ENCODE measurements at regions not wholly inside any gene's neighbourhood (a gene's known extent, or its start where the extent isn't known, plus 50 kb on each side); places are given as distances from the start of the nearest gene placed in this dataset.

DNA sequence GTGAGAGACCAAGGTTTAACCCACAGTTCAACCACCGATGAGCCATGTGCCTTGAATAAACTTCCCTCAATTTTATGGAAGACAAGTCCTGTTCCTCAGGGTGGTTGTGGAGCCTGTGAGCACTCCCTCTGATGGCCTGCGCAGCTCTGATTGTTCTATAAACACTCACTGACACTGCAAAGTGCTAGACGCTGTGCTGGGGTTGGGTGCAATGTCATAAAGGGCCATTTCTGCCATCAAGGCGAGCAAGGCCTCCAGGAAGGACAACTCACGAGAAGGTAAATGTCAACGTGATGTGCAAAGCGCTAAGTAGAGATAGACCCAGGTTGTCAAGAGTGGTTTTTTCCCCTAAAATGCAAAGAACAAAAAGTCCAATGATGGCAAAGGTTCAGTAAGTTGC lies 75.7 kb upstream of the SYT6 start:
- DNase-seq (ENCODE audit: low read depth in 3 of 3): no peak

DNA sequence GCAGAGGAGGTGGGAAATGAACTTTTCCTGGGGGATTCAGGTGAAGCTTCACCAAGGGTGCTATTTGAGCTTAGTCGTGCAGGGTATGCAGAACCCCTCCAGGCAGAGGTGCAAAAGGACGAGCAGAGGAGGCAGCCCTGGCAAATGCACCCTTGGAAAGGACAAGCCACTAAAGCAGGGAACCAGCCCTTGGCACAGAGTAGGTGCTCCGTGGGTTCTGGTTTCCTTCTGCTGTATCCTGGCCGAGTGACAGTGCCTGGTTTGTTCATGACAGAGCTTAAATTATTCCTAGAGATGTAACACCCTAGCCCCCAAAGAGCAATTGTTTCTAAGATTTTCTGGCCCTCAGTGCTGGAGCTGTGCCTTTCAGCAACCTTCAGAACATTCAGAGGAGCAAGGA lies 73.4 kb upstream of the SYT6 start:
- no peak for DNase-seq (ENCODE audit: low read depth in 3 of 3)

DNA sequence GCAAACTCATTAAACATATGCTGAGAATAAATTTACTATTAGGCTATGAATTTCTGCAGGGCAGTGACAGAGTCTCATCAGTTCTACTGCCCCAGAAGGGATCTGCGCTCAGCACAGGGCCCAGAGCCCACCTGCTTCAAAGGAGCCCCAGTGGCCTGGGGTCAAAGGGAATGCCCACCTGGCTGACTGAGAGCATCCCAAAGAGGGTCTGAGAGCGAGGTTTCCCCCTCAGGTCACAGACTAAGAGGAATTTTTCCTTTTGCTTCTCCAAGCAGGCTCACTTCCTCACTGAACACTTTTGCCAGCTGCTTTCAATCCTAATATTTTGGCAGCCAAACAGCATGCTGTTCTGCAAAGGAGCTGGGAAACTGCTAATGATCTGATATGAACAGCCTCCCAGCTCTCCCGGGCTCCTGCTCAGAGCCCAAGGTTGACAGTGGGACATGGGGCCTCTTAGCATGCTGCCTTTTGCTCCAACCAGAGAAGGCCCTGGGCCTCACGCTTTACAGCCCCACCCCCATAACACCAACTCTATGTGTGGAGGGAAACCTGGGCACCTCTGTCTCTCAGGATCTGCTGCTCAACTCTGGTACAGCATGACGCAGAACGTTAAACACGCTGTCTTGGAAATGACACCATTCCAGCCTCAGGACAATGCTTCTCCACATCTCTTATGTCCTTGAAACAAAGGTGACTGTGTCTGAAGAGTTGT lies 70.7 kb upstream of the SYT6 start:
- DNase-seq (ENCODE audit: low read depth in 3 of 3): no peak

DNA sequence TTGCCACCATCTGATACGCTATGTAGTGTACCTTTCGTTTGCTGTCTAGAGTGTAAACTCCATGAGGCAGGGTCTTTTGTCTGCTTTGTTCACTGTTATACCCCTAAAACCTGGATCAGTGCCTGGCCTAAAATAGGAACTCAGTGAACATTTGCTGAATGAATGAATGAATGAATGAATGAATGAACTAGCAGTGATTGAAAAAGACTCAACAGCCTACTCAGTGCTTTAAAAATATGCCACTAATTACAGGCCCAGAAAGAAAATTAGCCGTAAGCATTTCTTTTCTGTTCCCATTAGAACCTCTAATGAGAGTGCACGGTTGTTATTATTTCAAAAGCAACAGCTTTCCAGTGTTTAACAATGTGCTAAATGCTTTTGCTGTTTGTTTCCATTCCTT lies 69.3 kb upstream of the SYT6 start:
- no peak for DNase-seq (ENCODE audit: low read depth in 3 of 3)

DNA sequence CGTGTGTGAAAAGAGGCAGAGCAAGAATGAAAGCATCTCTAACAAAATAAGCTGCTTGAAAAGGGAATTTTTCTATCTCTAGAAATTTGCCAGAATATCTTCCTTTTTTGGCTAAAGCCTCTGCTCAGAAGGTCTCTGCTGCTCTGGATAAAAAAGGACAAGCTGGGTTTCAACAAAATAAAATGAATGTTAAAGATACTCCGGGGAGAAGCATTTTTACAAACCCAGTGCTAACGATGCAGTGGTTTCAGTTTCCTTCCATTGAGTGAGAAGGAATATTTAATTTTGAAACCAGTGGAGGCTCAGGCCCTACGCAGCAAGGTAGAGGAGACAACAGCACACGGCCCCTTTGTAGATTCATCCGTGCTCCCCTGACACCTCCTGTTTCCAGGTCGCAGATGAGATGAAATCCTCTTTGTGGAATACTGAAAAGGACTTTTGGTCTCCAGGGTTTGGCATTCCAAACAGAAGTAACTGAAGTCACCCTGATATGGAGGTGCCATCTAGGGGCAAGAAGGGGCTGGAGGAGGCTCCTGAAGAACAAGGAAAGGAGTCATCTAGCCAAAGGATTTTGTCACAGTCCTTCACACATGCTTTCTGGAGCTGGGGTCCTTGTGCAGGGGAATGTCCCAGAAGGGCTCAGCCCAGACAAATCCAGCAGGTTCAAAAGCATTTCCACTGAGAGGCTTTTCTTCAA lies 65.7 kb upstream of the SYT6 start:
- DNase-seq (ENCODE audit: low read depth in 3 of 3): no peak

DNA sequence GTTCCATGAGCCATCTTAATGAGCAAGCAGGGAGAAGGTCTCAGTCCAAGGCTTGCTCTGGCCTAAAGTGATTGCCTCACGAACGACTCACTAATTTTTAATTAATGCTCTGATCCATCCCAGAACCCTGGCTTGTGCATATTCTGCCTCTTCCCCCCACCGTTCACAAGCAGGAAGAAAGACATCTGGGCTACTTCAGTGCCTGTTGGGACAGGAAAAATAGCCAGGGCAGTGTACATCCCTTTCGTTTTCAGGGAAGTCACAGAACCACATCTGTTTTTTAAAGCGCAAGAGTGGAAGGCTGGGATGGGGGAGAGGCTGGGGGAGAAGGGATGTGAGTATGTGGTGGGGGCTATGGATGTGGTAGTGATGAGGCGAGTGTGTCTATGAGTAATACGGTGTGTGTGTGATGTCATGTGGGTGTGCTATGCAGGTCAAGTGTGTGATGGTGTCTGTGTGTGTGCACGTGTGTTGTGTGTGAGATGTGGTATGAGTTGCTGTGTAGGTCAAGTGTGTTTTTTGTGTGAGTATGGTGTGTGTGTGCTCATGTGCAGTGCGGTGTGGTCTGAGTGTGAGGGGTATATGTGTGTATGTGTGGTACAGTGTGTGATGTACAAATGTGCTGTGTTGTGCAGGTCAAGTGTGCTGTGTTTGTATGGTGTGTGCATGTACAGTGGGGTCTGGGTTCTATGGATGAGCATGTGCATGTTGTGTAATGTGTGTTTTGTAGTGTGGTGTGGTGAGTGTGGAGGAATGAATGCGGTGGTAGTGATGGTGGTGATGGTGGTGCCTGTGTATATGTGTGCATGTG lies 64.9 kb upstream of the SYT6 start:
- DNase-seq (ENCODE audit: low read depth in 3 of 3): no peak

DNA sequence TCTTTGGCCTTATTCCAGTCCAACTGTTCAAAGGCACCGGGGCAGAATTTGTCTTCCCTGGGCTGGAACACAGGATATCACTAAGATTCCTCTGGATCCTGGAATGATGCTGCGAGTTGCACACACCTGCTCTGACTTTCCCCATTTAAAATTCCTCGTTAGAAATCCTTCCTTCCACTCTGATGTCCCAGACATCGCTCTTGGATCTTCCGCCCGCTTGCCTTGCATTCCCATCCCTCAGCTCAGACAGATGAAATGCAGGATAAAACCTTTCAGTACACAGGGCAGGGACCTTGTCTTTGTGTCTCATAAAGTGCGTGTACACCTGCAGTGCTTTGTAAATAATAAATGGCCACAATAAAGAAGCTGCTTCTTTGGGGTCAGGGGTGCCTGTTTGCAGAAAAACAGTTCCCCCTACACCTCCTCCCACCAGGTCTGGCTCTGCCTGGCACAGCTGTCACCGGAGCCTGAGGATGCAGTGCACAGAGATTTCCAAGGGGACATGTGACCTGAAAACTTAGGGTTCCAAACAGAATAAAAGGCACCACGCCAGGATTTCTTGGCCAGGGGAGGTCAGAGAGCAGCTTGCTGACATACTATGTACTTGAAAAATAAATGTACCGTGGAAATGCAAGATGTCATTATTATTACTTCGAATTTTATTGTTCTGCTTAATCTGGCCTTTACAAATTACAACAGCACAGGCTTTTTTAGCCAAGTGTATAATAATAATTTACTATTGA lies 62.9 kb upstream of the SYT6 start:
- DNase-seq (ENCODE audit: low read depth in 3 of 3): no peak

DNA sequence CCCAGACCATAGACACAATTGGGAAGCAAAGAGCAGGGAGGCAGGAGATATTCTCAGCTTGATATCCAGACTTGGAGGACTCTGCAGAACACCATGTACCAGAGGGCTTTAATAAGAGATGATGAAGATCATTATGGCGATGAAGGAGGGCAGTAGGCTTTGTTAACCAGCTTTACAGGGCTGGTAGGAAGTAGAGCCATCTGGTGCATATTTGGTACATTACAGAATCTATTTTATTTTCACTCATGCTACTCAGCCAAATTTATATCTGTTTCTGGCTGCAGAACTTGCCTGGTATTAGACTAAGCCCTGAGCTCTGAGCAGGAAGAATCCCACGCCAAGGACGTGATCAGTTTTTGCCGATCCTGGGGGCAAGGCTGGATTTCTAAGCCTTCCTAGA lies 61.8 kb upstream of the SYT6 start:
- no peak for DNase-seq (ENCODE audit: low read depth in 3 of 3)

DNA sequence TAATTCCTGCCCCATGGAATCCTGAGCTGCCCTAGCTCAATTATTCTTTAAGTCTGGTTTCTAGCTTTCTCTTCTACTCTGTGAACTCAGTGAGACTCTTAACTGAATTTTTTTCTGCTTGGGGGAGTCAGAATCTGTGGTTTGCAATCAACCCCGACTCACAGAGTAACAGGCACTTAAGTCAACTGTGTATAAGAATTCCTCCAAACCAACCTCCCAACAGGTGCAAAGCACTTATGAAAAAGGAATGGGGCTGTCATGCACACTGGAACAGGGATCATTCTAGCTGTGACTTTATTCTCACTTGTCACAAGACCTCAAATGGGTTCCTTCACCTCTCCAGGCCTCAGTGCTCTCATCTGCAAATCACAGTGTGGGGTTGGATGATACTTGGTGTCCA lies 60.3 kb upstream of the SYT6 start:
- DNase-seq (ENCODE audit: low read depth in 3 of 3): no peak

DNA sequence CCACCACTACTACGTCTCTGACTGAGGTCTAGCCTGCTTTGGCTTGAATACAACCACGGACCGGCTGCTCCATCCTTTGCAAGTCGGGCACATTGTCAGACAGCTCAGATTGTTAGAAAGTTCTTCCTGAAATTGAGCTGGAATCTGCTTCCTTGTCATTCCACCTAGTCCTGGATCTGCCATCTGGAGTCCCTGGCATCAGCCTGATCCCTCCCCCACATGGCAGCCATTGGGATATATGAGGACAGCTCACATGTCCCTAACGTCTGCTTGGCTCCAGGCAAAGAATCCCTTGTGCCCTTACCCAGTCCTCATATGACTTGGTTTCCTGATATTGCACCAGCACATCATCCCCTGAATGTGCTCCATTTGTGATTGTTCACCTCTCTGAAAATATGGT lies 56.3 kb upstream of the SYT6 start:
- no peak for DNase-seq (ENCODE audit: low read depth in 3 of 3)

DNA sequence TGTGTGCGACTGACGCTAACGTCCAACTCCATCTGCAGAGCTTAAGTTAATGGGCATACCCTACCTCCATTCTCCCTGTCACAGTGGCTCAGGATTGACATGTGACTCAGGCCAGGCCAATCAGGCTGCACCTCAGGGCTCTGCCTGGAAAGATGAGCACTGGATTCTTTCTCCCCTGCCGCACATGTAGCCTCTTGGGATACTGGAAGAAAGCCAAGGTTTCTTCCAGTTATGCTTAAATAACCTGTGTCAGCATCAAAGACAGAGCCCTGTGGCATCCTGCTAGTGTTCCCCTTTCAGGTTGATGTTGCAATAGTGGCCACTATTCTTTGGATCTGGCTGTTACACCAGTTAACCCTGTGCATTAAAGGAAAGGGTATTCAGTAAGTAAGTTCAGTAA lies 55.0 kb upstream of the SYT6 start:
- DNase-seq (ENCODE audit: low read depth in 3 of 3): no peak

DNA sequence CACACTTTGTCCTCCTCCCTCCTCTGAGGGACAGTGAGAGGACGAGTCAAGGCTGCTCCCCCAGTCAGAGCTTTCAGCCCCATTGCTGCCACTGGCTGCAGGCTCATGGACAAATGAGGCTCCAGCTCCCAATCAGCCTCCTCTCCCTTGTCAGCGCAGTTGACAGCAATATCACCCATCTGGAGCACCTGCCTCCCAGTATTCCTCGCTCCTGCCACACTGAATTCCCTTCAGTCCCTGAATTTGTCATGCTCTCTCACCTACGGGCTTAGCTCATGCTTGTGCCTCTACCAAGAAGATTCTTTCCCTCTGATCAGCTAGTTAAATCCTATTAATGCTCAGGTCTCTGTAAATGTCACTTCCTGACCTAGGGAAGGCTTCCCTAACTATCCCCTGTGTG lies 54.4 kb upstream of the SYT6 start:
- DNase-seq (ENCODE audit: low read depth in 3 of 3): no peak

DNA sequence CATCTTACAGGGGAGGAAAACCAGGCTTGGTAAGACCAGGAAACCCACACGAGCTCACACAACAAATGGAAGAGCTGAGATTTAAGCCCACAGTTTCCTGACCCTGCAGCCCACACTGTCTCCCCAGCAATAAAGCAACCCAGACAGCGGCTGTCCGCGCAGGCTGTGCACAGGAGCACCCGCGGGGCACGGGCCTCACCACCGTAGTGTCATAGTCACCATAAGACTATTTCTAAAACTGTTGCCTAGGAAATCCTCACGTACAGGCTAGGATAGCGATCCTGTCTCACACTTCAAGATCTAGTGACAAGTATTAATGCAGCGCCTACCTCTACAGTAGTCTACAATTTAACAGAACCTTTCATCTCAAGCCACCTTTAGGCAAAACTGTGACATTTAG lies 54.0 kb upstream of the SYT6 start:
- no peak for DNase-seq (ENCODE audit: low read depth in 3 of 3)

DNA sequence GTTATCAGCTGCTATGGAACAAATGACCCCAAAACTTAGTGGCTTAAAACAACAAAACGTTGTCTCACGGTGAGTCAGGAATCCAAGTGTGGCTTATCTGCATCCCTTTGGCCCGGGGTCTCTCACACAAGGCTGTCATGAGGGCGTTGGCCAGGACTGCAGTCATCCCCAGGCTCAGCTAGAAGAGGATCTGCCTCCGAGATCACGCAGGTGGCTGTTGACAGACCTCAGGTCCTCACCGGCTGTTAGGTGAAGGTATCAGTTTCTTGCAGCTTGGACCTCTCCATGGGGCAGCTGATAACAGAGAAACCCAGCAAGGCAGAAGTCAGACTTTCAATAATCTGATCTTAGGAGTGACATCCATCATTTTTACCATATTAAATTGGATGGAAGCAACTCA lies 52.7 kb upstream of the SYT6 start:
- DNase-seq (ENCODE audit: low read depth in 3 of 3): no peak

DNA sequence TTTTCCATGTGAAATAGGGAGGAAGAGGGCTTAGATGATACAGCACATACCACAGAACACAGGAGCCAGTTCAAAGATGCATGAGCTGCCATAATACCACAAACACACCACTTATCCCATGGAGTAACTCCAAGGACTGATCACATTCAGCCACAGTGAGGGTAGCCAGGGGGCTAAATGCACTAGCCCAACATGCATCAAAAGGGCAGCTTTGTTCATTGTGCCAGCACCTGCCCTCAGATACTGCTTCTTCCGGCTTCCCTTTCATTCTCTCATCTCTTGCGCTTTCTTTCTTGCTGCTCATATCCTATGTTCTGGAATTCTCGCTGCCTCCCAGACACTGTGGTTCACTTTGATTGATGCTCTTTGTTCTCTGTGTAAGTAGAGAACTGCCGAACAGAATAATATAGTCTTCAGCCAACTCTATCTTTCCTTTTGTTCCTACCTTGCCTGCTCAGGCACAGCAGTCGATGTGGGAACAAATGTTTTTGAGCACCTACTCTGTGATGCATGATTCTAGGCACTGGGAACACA lies 50.0 kb upstream of the SYT6 start:
- DNase-seq (ENCODE audit: low read depth in 3 of 3): no peak

All from stimulated activated CD4-positive, alpha-beta T cell treated with anti-CD3 and anti-CD28 coated beads, TNF-alpha, amount 100 ng/mL, for 24 hours (primary cell).